ENCODE measurements at regions not wholly inside any gene's neighbourhood (a gene's known extent, or its start where the extent isn't known, plus 50 kb on each side); places are given as distances from the start of the nearest gene placed in this dataset.

GRCh38 chr5:69007163-69007562, 86.7 kb upstream of the SLC30A5 start:
- Histone ChIP-seq H3F3A (ENCODE audit: control insufficient read depth, insufficient read depth) (no peaks in the 10 kb centered on the region), H3K9me2 (replicated peaks; ENCODE audit: control insufficient read depth, low read length) (no peaks in the 10 kb centered on the region), H3K4me2 (ENCODE audit: low read length) (no peak overlapping the region), H4K20me1 (ENCODE audit: control insufficient read depth, insufficient read depth, low read depth, low read length) (no peaks in the 10 kb centered on the region), H3K36me3 (ENCODE audit: control insufficient read depth, low read length) (no peaks in the 10 kb centered on the region), H3K27ac (ENCODE audit: low read depth, low read length) (no peak overlapping the region), H3K4me3 (ENCODE audit: low read length) (no peak overlapping the region), H3K9me3 (ENCODE audit: control insufficient read depth, insufficient read depth, low read length) (no peaks in the 10 kb centered on the region), H3K79me2 (ENCODE audit: control insufficient read depth, low read length) (no peaks in the 10 kb centered on the region), H3K4me1 (ENCODE audit: control insufficient read depth, low read length) (no peaks in the 10 kb centered on the region), H3K27me3 (ENCODE audit: control insufficient read depth, low read length) (no peaks in the 10 kb centered on the region)
- TF ChIP-seq CTCF (IDR thresholded peaks at IDR 0.05; ENCODE audit: low read depth, low read length, poor library complexity, severe bottlenecking) = no peak
- TF ChIP-seq EZH2phosphoT487 (IDR thresholded peaks at IDR 0.05; ENCODE audit: borderline replicate concordance, low read length) = no peak

- Histone ChIP-seq H3K27me3 (ENCODE audit: control insufficient read depth, low read length) (no peaks in the 10 kb centered on the region), H3K27ac (ENCODE audit: low read depth, low read length) (no peak overlapping the region), H3K4me1 (ENCODE audit: control insufficient read depth, low read length) (no peaks in the 10 kb centered on the region), H3K9me3 (ENCODE audit: control insufficient read depth, insufficient read depth, low read length) (no peaks in the 10 kb centered on the region), H3K4me3 (ENCODE audit: low read length) (no peak overlapping the region), H3K79me2 (ENCODE audit: control insufficient read depth, low read length) (no peaks in the 10 kb centered on the region), H3F3A (ENCODE audit: control insufficient read depth, insufficient read depth) (no peaks in the 10 kb centered on the region), H4K20me1 (ENCODE audit: control insufficient read depth, insufficient read depth, low read depth, low read length) (no peaks in the 10 kb centered on the region), H3K9me2 (replicated peaks; ENCODE audit: control insufficient read depth, low read length) (no peaks in the 10 kb centered on the region), H3K4me2 (ENCODE audit: low read length) (no peak overlapping the region), H3K36me3 (ENCODE audit: control insufficient read depth, low read length) (no peaks in the 10 kb centered on the region)
- TF ChIP-seq EZH2phosphoT487 (IDR thresholded peaks at IDR 0.05; ENCODE audit: borderline replicate concordance, low read length) (no peak), CTCF (IDR thresholded peaks at IDR 0.05; ENCODE audit: low read depth, low read length, poor library complexity, severe bottlenecking) (peak; percentile 98)
These were observed 86.0 kb upstream of the SLC30A5 start for GRCh38 chr5:69007726-69008368.

- TF ChIP-seq CTCF (IDR thresholded peaks at IDR 0.05; ENCODE audit: low read depth, low read length, poor library complexity, severe bottlenecking) (no peak), EZH2phosphoT487 (IDR thresholded peaks at IDR 0.05; ENCODE audit: borderline replicate concordance, low read length) (no peak)
- no peak overlapping the region for H3K27ac ChIP-seq (ENCODE audit: low read depth, low read length)
These were observed 83.3 kb upstream of the SLC30A5 start for GRCh38 chr5:69010476-69010875.

More at GRCh38 chr5:69010476-69010875, 83.3 kb upstream of the SLC30A5 start:
- H3K4me3 ChIP-seq (ENCODE audit: low read length) = no peak overlapping the region
- no peaks in the 10 kb centered on the region for H3K9me2 ChIP-seq (replicated peaks; ENCODE audit: control insufficient read depth, low read length)
- no peak overlapping the region for H3K4me2 ChIP-seq (ENCODE audit: low read length)
- H3K79me2 ChIP-seq (ENCODE audit: control insufficient read depth, low read length) = no peaks in the 10 kb centered on the region
- H4K20me1 ChIP-seq (ENCODE audit: control insufficient read depth, insufficient read depth, low read depth, low read length) = no peaks in the 10 kb centered on the region
- H3K9me3 ChIP-seq (ENCODE audit: control insufficient read depth, insufficient read depth, low read length) = peaks cover 4% of the 10 kb centered on the region; the same call in 1 of the 2 replicates
- no peaks in the 10 kb centered on the region for H3K4me1 ChIP-seq (ENCODE audit: control insufficient read depth, low read length)
- H3K27me3 ChIP-seq (ENCODE audit: control insufficient read depth, low read length) = no peaks in the 10 kb centered on the region
- no peaks in the 10 kb centered on the region for H3K36me3 ChIP-seq (ENCODE audit: control insufficient read depth, low read length)
- H3F3A ChIP-seq (ENCODE audit: control insufficient read depth, insufficient read depth) = no peaks in the 10 kb centered on the region

Measured in DOHH2 (cell line).